Activated CD4-positive, alpha-beta T cell treated with anti-CD3 and anti-CD28 coated beads, Interleukin-2, Interleukin-6, amounts not matched to agents 100 ng/mL and 50 ng/mL, durations not matched to agents 16 hours and 8 hours (primary cell): ENCODE measurements at regions not wholly inside any gene's neighbourhood (a gene's known extent, or its start where the extent isn't known, plus 50 kb on each side); places are given as distances from the start of the nearest gene placed in this dataset.

Experiments
- DNase-seq: peaks from one replicate; pipeline ENCODE4 v3.0.0-alpha.2; 2020

DNA sequence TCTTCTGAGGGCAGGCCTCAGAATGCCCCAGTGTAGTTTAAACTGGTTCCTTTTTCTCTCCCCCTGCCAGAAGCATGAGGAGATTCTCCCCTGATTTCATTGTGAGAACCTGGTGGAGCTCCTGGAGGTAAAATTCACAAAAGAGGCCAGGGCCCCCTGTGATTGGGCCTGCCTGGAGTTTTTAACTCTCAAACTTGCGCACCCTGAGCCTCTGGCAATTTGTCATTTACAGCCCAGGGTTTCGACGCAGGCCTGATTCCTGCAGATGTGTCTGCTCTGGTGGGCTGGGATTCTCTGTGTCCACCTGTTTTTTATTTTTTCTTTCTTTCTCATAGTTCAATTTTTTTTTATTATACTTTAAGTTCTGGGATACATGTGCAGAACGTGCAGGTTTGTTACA, 157.9 kb downstream of the ASB1 start:
- no peak for DNase-seq

DNA sequence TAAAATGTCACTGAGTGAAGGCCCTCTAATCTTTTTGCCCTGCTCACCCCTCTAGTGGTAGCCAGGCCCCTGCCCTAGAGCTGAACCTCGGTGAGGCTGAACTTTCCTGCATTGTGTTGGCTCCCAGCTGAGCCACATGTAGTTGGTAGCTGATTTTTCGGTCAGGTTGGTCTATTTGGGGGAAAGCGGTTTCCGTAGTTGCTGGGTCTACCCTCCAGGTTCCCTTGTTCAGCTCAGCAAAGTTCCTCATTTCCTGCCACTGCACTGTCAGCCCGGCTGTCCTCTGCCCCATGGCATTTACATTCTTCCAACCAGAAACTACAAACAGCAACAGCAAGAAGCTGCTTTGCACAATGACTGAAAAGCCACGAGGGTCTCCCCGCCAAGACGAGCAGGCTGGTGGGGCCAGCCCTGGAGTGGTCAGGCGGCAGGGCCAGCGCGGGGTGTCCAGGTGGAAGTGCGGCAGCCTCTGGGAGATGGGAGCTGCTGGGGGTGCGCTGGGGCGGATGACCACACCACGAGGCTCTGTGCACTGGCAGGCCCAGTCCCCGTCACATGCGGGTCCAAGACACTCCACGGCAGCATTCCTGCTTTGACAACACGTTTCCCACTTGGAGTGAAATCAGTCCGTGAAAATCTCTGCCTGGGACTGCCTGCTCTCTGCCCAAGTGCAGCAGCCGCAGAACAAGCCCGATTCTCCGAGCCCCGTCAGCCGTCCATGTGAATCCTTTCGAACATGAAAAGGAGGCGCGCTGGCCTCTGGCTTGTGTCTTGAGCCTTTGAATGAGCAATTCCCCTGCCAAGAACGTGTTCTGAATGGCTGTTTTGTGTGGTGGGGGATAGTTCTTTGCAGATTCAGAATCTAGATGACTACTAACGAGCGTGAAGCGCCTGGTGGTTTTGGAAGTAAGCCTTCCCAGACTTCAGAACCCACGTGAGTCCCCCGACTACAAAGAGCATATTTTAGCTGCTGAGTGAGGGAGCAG, 159.4 kb downstream of the ASB1 start:
- no peak for DNase-seq

DNA sequence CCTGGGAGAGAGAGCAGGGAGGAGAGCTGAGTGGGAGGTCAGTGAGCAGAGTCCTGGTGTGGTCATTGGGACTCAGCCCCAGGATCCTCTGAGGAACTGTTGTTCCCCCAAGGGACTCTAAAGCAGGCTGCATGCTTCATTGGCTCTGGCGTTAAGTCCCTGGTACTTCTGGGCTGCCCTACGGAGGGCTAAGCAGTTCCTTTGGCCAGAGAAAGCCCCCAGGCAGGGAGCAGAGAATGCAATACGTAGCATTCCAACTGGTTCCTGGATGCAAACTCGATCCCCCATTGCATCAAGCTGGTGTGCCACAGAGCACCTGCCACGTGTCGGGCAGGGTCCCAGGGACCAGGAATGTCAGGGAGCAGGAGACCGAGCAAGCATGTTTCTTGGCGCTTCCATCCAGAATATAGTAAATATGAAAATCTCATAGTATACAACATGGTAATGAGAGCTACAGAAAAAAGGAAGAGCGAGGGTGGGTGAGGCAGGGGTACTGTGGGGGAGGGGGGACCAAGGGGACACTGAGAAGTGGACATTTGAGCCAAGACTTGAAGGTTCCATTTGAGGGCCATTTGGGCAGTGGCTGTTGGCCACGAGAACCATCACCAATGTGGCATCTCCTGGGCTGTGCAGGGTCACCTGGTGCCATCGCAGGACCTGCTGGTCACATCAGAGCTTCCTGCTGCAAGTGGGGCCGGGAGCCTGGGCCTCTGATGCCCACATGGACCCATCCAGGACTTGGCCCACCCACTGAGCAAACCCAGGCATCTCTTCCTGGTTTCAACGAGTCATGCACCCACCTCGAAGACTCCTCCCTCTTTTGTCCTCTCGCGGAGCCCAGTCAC, 160.4 kb downstream of the ASB1 start:
- no peak for DNase-seq

DNA sequence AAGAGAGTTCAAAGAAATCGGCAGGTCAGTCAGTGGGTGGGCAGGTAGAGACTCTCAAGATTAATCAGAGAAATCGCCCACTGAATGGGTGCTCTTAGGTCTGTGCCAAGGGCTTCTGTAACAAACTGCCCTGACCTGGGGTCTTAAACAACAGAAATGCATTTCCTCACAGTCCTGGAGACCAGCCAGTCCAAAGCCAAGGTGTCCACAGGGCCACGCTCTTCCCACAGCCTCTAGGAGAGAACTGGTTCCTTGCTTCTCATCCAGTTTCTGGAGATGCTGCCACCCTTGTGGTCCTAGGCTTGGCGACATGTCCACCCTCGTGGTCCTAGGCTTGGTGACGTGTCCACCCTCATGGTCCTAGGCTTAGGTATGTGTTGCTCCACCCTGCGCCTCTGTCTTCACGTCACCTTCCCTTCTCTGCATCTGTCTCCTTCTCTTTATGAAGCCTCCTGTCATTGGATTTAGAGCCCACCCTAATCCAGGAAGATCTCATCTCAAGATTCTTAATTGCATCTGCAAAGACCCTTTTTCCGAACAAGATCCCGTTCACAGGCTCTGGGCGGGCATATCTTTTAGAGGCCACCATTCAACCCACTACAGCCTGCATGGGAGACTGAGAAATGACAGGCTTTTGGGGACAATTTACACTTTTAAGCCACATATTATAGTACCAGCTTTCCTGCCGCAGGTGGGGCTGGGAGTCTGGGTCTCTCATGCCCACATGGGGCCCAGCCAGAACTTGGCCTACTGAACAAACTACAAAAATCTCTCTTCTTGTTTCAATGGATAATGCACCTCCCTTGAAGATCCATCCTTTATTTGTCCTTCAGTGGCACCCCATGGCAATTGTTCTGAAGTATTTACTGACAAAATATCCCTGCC, 161.3 kb downstream of the ASB1 start:
- DNase-seq = no peak

DNA sequence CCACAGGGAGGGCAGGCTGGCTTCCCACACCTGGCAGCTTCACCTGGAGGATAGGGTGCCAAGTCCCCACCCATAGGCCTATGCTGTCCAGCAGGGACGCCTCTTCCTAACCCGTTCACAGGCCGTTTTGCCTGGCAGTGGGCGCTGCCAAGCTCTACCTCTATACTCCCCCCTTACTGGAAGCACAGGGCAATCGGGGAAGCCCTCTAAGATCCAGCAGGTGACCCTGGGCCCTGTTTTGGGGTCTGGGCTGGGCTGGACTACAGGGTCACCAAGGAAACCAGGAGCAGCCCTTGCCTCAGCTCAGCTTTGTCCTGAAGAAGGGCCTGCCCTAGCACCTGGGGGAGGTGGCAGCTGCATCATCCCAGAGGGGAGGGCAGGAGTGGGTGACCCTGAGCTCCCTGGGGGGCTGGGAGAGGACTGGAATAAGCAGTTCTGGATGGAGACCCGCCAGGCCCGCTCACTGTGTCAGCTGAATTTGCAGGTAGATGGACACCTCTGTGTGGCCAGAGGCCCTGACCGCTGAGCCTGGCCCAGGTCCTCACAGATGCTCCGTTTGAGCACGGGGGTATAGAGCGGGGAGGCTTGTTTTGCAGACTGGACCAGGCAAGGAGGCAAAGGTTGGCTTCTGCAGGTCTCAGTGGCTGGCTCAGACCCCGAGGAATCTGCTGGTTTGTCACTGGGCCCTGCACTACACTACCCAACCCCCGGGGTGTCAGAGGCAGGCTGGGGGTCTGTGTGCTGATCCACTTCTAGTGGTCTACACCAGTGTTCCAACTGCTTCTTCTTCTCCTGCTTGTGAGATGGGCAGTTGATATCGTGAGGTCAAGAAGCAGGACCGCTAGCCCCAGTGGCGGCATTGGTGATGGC, 163.1 kb downstream of the ASB1 start:
- DNase-seq = no peak

DNA sequence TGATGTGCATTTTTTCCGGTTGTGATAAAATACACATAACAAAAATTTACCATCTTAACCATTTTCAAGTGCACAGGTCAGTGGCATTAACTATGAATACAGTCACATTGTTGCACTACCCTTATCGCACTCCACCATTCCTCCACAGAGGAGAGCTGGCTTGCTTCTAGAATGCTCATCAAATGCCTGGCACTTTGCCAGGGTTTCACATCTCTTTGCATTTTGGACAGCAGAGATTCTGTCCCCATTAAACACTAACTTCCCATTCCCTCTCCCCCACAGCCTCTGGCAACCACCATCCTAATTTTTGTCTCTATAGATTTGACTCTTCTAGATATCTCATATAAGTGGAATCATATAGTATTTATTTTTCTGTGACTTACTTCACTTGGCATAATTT, 165.0 kb downstream of the ASB1 start:
- no peak for DNase-seq

DNA sequence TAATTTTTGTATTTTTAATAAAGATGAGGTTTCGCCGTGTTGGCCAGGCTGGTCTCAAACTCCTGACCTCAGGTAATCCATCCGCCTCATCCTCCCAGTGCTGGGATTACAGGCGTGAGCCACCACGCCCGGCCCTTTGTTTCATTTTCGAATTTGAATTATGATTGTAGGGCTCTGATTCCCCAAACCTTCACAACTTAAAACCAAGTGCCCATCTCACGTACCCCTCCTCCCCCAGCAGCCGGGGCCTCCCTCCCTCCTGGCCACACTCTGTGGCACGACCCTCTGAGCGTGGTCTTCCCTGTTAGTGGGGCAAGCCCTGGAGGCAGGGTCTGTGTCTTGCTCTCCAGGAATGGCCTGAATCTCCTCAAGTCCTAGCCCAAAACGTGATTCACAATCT, 166.5 kb downstream of the ASB1 start:
- no peak for DNase-seq

DNA sequence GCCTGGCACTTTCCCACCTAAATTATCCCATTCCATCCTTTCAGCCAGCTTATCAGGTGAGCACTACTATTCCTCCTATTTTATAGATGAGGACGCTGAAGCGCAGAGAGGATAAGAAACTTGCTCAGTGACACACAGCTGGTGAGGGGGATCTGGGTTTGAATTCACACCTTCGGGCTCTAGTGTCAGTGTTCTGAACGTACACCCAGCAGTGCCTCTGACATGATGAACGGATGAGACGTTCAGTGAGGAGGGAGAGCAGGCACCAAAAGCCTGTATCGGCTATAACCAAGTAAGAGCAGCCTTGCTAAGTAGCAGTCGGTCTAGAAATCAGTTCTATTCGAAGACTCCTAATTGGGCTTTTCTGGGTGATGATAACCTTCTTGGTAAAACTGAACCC, 167.0 kb downstream of the ASB1 start:
- no peak for DNase-seq

DNA sequence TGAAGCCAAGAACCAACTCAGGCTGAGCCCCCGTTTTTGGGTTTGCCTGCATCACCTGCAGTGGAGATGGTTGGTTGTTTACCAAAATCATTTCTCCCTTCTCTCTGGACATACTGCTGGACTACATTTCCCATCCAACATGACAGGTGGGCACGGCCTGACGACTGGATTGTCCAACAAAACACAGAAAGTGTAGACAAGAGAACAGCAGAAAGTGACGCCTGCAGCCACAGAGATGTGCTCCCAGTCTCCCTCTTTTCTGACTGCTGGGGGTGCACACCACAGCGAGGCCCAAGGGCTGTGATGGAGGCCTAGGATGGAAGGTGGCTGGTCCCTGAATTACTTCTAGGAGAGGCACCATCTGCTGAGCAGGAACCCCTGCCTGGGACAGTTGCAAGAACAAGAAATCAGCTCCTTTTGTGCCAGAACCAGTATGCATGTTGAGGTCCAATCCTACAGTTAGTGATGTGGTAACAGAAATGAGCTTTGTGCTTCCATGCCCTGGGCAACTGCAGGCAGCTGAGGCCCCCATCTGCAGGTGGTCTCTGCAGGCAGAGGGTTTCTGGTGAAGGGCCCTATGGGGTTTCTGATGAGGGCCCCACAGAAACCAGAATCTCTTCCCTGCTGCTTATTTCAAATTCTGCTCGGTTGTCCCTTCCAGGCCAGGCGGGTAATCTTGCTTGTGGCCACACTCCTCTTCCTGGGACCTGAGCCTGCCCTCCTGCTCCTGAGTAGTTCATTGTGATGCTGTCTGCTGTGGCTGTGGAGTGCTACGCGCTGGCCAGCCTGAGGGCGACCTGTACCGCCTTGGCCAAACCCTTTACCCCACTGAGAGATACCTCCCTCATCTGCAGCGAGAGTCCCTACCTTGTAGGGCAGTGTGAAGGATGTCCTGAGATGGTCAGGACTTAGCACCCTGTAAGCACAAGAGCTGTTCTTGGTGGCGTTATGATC, 168.3 kb downstream of the ASB1 start:
- DNase-seq = no peak

DNA sequence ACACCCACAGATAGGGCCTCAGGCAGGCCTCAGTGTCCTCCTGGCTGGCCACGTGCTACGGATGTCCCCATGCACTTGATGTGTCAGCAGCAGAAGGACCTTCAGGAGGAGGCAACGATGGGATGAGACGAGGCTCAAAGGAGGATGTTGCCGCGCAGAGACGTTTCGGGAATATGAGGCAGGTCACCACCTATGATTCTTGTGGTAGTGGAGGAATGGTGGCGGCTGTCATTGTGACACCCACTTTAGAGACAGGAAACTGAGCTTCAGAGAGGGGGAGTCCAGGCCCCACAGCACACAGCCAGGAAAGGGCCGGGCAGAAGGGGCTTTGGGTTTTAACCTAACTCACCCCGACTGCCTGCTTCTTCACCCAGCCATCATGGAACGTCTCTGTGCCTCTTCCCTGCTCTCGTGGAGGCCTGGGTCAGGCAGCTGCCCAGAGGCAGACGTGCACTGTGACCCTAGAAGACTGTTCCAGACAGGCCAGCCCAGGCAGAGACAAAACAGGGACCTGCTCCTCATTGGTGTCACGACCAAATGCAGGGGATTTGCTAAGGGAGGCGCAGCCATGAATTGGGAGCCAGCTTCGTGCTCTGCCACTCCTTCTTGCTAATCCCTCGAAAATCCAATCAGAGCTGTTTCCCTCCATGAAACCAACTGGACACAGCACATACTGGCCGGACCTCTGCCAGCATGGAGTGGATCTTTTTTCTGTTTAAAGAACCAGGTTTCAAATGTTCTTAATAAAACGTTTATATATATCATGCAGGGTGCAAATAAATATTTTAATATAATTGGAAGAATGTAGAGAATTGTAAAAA, 169.2 kb downstream of the ASB1 start:
- DNase-seq = no peak

DNA sequence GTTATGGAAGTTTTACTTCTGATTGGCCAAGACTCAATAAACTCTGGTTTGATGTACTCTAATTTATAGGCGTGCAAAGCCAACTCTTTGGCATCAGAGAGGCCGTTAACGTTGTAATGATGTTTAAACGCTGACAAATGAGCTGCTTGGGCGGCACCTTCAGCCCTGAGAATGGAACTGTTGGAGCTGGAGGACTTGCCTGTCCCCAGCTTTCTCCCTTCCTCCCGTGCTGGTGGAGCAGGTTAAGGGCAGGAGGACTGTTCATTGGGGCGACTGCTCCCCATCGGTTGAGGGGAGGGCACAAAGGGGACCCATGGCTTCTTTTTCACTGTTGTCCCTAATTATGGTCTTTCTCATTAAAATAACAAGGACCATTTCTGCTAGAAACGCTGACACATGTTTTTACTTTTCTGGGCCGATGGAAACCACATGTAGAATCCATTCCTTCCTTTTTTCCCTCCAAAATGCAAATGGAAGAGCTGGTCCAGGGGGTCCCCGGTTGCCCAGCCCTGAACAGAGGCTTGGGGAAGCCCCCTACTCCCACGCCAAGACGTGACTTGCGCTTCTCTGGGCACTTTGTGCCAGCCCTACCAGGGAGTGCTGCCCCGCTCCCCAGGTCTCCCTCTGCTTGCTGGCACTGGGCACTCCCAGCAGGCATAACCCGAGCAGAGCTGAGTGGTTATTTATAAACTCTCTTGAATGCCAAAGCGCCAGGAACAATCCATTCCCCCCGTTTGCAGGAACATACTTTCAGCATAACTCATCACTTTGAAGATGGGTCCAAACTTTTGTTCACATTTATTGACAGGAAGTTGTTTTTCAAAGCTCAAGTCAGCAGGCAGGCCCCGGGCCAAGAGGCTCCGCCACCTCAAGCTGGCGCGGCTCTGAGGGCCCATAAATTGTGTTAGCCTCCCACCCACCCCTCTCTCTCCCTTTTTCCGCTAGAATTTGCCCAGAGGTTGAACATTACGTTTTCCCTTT, 170.1 kb downstream of the ASB1 start:
- no peak for DNase-seq

DNA sequence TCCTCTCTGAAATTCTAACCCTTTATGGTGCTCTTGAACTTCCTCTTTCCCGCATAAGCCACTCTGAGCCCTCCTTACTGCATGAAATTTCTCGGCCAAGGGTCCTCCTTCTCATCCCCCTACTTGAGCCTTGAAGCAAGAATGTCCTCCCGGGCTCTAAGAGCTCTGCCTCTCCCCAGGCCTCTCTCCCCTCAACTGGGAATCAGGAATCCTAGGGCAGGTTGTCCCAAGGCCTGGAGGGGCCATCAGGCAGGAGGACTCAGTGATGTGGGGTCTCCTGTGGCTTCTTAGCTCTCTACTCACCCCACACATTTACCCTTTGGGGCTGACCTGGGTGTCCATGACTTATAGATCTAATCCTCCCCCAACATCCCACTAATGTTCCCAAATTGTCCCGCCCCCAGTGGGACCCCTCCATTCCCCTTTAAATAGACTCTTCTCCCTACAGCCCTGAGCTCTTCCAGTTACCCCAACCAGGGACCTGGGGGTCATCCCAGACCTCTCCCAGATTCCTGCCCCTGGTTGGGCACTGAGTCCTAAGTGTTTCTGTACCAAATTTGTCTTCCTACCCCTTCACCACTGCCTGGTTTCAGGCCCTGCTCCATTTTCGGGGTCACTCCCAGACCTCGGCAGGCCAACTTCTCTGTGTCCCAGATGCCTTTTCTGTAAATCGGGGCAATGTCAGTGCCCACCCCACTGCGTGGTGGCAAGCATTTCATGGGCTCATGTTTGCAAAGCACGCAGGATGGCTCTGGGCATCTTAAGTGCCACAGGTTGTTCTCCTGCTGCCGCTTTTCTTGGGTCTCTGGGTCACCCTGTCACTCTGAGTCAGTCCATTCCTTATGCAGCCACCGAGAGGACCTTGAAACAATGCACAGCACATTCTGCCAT, 171.2 kb downstream of the ASB1 start:
- no peak for DNase-seq

DNA sequence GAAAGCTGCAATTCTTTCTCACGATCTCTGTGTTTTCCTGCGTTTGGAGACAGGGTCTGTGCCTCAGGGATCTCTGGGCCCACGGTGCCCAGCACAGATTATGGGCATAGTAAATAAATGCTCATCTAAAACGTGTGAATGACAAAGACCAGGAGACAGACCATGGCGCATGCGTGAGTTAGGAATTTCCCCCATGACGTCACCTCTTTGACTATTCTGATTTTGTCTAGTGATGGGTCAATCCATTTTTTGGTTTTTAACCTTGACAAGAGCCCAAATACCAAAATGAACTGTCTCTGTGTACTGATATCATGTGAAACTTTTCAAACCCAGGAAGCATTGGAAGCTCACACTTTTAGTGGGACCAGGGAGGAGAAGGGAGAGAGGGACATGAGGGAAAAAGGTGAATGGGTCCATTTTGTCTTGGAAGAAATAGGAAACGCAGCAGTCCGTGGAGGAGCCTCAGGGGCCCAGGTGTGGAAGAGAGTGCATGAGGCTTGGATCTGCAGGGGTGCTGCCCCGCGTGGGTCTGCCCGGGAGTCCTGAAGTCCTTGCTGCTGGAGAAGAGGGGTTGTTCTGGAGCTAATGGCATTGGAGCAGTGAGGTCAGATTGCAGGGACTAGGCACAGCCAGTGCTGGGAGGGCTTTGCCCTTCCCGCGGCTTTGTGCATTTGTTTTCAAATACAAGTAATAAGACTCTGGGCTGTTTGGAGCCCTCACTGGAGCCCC, 172.2 kb downstream of the ASB1 start:
- no peak for DNase-seq

DNA sequence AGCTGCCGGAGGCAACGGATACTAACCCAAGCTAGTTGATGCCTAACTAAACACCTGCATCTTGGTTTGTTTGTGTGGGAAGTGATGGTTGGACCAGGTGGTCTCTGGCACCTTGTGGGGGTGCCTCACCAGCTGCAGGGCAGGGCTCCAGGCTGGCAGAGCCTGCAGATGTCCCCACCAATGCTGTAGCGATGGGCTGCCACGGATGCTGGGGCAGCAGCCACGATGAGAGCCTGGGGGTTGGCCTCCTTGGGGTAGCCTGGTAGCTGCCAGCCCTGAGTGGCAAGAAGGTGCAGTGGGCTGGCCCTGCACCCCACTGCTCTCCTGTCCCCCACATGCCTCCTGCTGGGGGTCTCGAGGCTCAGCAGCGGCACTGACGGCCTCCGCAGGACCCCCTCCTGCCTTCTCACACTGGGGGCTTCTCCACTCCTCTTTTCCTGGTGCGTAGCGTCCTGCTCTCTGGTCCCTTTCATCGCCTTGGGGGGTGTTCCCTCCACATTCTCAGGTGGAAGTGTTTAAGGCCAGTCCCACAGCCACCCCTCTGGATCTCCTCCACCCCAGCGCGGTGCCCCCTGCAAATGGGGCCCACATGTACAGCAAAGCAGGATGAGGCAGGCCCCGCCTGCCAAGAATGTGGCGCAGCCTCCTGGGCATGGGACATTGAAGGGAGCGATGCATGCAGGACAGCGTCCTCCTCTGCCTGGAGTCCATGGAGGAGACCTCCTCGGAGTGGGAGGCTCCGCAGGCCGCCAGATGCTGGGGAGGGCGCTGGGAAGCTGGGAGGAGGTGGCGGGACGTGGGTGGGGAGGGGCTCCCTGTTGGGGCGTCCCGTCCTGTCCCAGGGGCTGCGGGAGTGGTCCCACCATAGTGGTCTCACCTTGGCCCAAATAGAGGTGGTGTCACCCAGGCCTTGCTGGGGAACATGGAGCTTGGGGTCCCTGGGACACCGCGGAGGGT, 173.1 kb downstream of the ASB1 start:
- no peak for DNase-seq
